GM12891 (cell line): ENCODE measurements at regions not wholly inside any gene's neighbourhood (a gene's known extent, or its start where the extent isn't known, plus 50 kb on each side); places are given as distances from the start of the nearest gene placed in this dataset.

Experiments used
- POLR2A ChIP-seq: IDR thresholded peaks from 2 replicates; pipeline ENCODE4 v1.6.1; 2011; ENCODE audit warnings: low read depth, low read length, control low read depth
- POLR2AphosphoS5 ChIP-seq: IDR thresholded peaks from 2 replicates; pipeline ENCODE4 v1.6.1; 2011; ENCODE audit warnings: low read depth, low read length, control low read depth
- POU2F2 ChIP-seq: IDR thresholded peaks from 2 replicates; pipeline ENCODE4 v1.6.1; 2011; ENCODE audit warnings: low read depth, mild to moderate bottlenecking, control low read depth, low read length, moderate library complexity
- TAF1 ChIP-seq: IDR thresholded peaks from 2 replicates; pipeline ENCODE4 v1.6.1; 2011; ENCODE audit warnings: low read depth, low read length, control low read depth

DNA sequence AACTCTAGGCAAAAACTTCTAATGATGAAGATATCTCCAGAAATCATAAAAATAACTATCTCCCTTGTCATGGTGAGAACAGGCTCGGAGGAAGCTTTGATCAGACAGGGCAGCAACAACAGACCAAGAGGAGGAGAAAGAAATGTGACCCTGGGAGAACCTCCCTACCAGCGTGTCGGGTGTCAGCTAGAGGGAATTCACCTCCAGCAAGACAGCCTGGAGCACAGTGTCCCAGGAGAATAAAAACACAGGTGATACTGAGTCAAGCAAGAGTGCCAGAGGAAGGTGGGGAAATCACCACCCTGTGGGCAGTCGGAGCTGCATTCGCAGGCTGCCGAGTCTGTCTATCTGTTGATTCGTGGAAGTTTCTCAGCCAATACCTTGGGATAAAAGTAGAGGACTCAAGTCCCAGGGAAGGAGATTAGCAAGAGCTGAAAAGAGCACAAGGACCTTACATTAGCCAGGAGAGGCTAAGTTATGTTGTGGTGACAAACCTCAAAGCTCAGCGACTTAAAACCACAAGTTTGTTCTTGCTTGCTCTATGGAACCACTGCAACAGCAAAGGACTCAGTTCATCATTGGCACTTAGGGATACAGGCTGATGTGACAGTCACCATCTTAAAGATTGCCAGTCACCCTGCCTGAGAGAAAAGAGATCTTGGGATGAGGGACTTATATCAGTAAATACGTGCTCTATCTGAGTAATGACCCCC is 598.3 kb downstream of the CCDC171 start:
- TF ChIP-seq POLR2AphosphoS5 (no peak), TAF1 (no peak), POLR2A (no peak), POU2F2 (no peak)
